ENCODE measurements at regions not wholly inside any gene's neighbourhood (a gene's known extent, or its start where the extent isn't known, plus 50 kb on each side); places are given as distances from the start of the nearest gene placed in this dataset.

- H3K36me3 ChIP-seq = no peaks in the 10 kb centered on the region
- H3K9me3 ChIP-seq = no peaks in the 10 kb centered on the region
- no peaks in the 10 kb centered on the region for H3K27me3 ChIP-seq
- H3K27ac ChIP-seq (replicated peaks in 1 of 4) = no peak overlapping the region
- TF ChIP-seq CTCF (IDR thresholded peaks at IDR 0.05) = no peak
- TF ChIP-seq POLR2A (IDR thresholded peaks at IDR 0.05; ENCODE audit: low read depth) = no peak
- no peak for TF ChIP-seq EP300 (IDR thresholded peaks at IDR 0.05)
- no peak for TF ChIP-seq POLR2AphosphoS5 (IDR thresholded peaks at IDR 0.05)
- intact Hi-C loops (cut with DNase I) = no loop called here
- DNase-seq (ENCODE audit: extremely low spot score) = peak; percentile 5
- WGBS = 92% methylated on average over 2 of the region's 2 CpGs
- peaks cover 0 to 3% (median 3%) of the 10 kb centered on the region in 4 donors for H3K4me1 ChIP-seq
- no peak overlapping the region for H3K4me3 ChIP-seq
Measured at GRCh38 chr3:5296362-5296761, 108.9 kb downstream of the EDEM1 start.

- peaks cover 0 to 10% (median 9%) of the 10 kb centered on the region in 4 donors for H3K4me1 ChIP-seq
- TF ChIP-seq POLR2A (IDR thresholded peaks at IDR 0.05; ENCODE audit: low read depth) (no peak), POLR2AphosphoS5 (IDR thresholded peaks at IDR 0.05) (no peak), EP300 (IDR thresholded peaks at IDR 0.05) (no peak)
- H3K9me3 ChIP-seq = no peaks in the 10 kb centered on the region
- WGBS = 41% methylated on average over 1 of the region's 1 CpG
- no peak for DNase-seq (ENCODE audit: extremely low spot score)
- H3K4me3 ChIP-seq = no peak overlapping the region
- intact Hi-C loops (cut with DNase I) = no loop called here
- no peak overlapping the region for H3K27ac ChIP-seq (replicated peaks in 1 of 4)
- no peaks in the 10 kb centered on the region for H3K36me3 ChIP-seq
- no peaks in the 10 kb centered on the region for H3K27me3 ChIP-seq
Measured at GRCh38 chr3:5297895-5298294, 110.4 kb downstream of the EDEM1 start.

- Histone ChIP-seq H3K36me3 (no peaks in the 10 kb centered on the region), H3K27me3 (no peaks in the 10 kb centered on the region), H3K4me3 (no peak overlapping the region), H3K27ac (replicated peaks in 1 of 4) (no peak overlapping the region), H3K4me1 (peaks cover 0 to 10% (median 9%) of the 10 kb centered on the region in 4 donors), H3K9me3 (no peaks in the 10 kb centered on the region)
- intact Hi-C loops (cut with DNase I) = no loop called here
- no peak for TF ChIP-seq POLR2A (IDR thresholded peaks at IDR 0.05; ENCODE audit: low read depth)
- 71% methylated on average over 3 of the region's 3 CpGs for WGBS
- no peak for DNase-seq (ENCODE audit: extremely low spot score)
Measured at GRCh38 chr3:5298453-5298852, 110.9 kb downstream of the EDEM1 start.

- WGBS = 84% methylated on average over 3 of the region's 3 CpGs
- no peak overlapping the region for H3K4me3 ChIP-seq
- DNase-seq (ENCODE audit: extremely low spot score) = no peak
- TF ChIP-seq POLR2A (IDR thresholded peaks at IDR 0.05; ENCODE audit: low read depth) = no peak
- no peak overlapping the region for H3K27ac ChIP-seq (replicated peaks in 1 of 4)
- no peaks in the 10 kb centered on the region for H3K27me3 ChIP-seq
- peaks cover 0 to 10% (median 9%) of the 10 kb centered on the region in 4 donors for H3K4me1 ChIP-seq
- intact Hi-C loops (cut with DNase I) = no loop called here
- no peaks in the 10 kb centered on the region for H3K9me3 ChIP-seq
- no peaks in the 10 kb centered on the region for H3K36me3 ChIP-seq
Measured at GRCh38 chr3:5299161-5299560, 111.7 kb downstream of the EDEM1 start.

GRCh38 chr3:5300638-5301037 lies 113.1 kb downstream of the EDEM1 start:
- H3K36me3 ChIP-seq = no peaks in the 10 kb centered on the region
- 96% methylated on average over 4 of the region's 4 CpGs for WGBS
- H3K27me3 ChIP-seq = no peaks in the 10 kb centered on the region
- no peaks in the 10 kb centered on the region for H3K9me3 ChIP-seq
- H3K27ac ChIP-seq (replicated peaks in 1 of 4) = no peak overlapping the region
- intact Hi-C loops (cut with DNase I) = no loop called here
- peaks cover 0 to 18% (median 9%) of the 10 kb centered on the region in 4 donors for H3K4me1 ChIP-seq
- no peak overlapping the region for H3K4me3 ChIP-seq
- no peak for DNase-seq (ENCODE audit: extremely low spot score)
- TF ChIP-seq EP300 (IDR thresholded peaks at IDR 0.05) (no peak), POLR2AphosphoS5 (IDR thresholded peaks at IDR 0.05) (no peak), CTCF (IDR thresholded peaks at IDR 0.05) (no peak), POLR2A (IDR thresholded peaks at IDR 0.05; ENCODE audit: low read depth) (no peak)

- Histone ChIP-seq H3K9me3 (no peaks in the 10 kb centered on the region), H3K27me3 (no peaks in the 10 kb centered on the region), H3K36me3 (no peaks in the 10 kb centered on the region), H3K27ac (replicated peaks in 1 of 4) (no peak overlapping the region), H3K4me1 (peaks cover 0 to 19% (median 9%) of the 10 kb centered on the region in 4 donors), H3K4me3 (no peak overlapping the region)
- TF ChIP-seq POLR2AphosphoS5 (IDR thresholded peaks at IDR 0.05) = no peak
- TF ChIP-seq EP300 (IDR thresholded peaks at IDR 0.05) = no peak
- TF ChIP-seq CTCF (IDR thresholded peaks at IDR 0.05) = no peak
- no peak for TF ChIP-seq POLR2A (IDR thresholded peaks at IDR 0.05; ENCODE audit: low read depth)
- 31% methylated on average over 7 of the region's 7 CpGs for WGBS
- intact Hi-C loops (cut with DNase I) = no loop called here
- DNase-seq (ENCODE audit: extremely low spot score) = no peak
Measured at GRCh38 chr3:5301651-5302297, 114.3 kb downstream of the EDEM1 start.
